ENCODE measurements at regions not wholly inside any gene's neighbourhood (a gene's known extent, or its start where the extent isn't known, plus 50 kb on each side); places are given as distances from the start of the nearest gene placed in this dataset.

DNA sequence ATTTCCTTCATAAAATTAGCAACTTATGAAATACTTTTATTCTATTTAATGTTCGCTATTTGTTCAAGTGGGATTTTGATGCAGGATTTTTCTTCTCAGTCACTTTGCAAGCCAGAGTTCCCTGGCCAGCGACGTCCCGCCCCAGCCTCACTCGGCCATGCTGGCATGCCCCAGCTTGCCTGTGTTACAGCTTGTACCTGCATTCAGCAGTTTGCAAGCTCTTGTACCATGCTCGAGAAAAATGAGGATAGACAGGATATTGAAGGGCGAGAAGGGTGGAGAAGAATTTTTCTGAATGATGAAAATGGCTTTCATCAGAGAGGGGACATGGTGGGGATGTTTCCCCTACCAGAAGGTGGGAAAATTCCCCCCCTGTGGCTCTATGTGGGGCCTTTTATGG, 2180.2 kb upstream of the PCDH20 start:
- H3K27ac ChIP-seq (ENCODE audit: low read length) = no peak overlapping the region
- intact Hi-C loops (cut with DNase I) = no loop called here
- no peaks in the 10 kb centered on the region for H3K27me3 ChIP-seq (ENCODE audit: control insufficient read depth, insufficient read depth)
- no peaks in the 10 kb centered on the region for H3K9me3 ChIP-seq (ENCODE audit: control insufficient read depth, low read length)
- WGBS = 87% methylated on average over 7 of the region's 7 CpGs
- no peak for ATAC-seq
- no peaks in the 10 kb centered on the region for H3K4me1 ChIP-seq (ENCODE audit: control insufficient read depth, insufficient read depth, low read length)
- no peak overlapping the region for H3K4me3 ChIP-seq (ENCODE audit: low read length)
- DNase-seq = no peak

DNA sequence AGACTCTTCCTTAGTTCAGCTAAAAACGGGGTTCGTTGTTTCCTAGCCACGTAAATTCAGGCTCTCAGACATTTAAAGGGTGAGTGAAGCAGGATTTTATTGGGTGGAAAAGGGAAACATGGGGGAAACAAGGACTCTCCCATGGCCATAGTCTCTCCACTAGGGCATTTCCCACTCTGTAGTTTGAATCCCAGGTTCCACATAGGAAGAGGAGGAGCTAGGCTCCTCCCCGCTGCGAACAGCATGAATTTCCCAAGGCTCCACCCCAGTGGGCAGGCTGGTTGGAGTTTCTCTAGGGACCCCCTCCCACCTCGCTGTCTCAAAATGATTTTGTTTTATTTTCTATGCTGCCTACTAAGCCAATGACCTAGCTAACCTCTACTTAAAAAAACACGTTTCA, 2170.8 kb upstream of the PCDH20 start:
- Histone ChIP-seq H3K9me3 (ENCODE audit: control insufficient read depth, low read length) (no peaks in the 10 kb centered on the region), H3K4me3 (ENCODE audit: low read length) (no peak overlapping the region), H3K27me3 (ENCODE audit: control insufficient read depth, insufficient read depth) (no peaks in the 10 kb centered on the region), H3K4me1 (ENCODE audit: control insufficient read depth, insufficient read depth, low read length) (no peaks in the 10 kb centered on the region), H3K27ac (ENCODE audit: low read length) (no peak overlapping the region)
- intact Hi-C loops (cut with DNase I) = no loop called here
- ATAC-seq = no peak
- DNase-seq = no peak
- WGBS = 83% methylated on average over 7 of the region's 7 CpGs

DNA sequence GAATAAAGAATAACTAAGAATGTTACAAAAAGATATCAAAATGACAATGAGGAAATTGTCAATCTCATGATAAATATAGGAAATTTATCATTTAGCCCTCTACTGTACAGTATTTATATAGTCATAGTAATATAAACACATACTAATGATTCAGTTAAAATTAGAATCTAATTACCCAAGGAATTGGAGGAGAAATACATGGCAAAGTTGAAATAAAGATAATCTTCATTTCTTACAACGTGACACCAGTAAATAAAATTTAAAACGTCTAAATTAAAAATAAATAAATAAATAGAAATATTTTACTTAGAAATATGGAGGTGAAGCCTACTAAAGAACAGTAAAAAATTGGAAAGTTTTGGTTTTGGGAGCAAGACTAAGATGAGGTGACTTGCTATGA, 2163.1 kb upstream of the PCDH20 start:
- ATAC-seq (no peak), DNase-seq (no peak)
- no peaks in the 10 kb centered on the region for H3K27me3 ChIP-seq (ENCODE audit: control insufficient read depth, insufficient read depth)
- H3K4me3 ChIP-seq (ENCODE audit: low read length) = no peak overlapping the region
- 68% methylated on average over 2 of the region's 2 CpGs for WGBS
- H3K9me3 ChIP-seq (ENCODE audit: control insufficient read depth, low read length) = no peaks in the 10 kb centered on the region
- H3K27ac ChIP-seq (ENCODE audit: low read length) = no peak overlapping the region
- no peaks in the 10 kb centered on the region for H3K4me1 ChIP-seq (ENCODE audit: control insufficient read depth, insufficient read depth, low read length)
- intact Hi-C loops (cut with DNase I) = no loop called here

DNA sequence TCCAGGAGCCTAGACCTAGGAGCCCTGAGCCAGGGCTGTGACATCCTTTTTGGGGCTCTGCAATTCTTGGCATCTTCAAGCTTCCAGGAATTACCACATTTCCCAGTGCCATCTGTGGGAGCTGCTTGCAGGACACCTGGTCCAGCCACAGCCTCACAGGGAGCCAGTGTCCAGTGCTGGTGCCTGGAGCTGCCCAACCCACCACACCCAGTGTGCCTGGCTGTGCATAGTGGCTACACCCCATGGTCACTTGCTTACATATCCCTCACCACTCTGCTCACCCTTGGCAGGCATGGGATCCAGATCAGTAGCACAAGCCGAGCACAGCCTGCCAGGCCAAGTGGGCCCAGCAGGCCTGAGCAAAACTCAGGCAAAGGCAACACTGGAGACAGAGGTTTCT, 2151.4 kb upstream of the PCDH20 start:
- no peak overlapping the region for H3K4me3 ChIP-seq (ENCODE audit: low read length)
- H3K27ac ChIP-seq (ENCODE audit: low read length) = no peak overlapping the region
- intact Hi-C loops (cut with DNase I) = no loop called here
- no peaks in the 10 kb centered on the region for H3K27me3 ChIP-seq (ENCODE audit: control insufficient read depth, insufficient read depth)
- H3K9me3 ChIP-seq (ENCODE audit: control insufficient read depth, low read length) = no peaks in the 10 kb centered on the region
- WGBS = 76% methylated on average over 1 of the region's 1 CpG
- H3K4me1 ChIP-seq (ENCODE audit: control insufficient read depth, insufficient read depth, low read length) = no peaks in the 10 kb centered on the region
- DNase-seq (no peak), ATAC-seq (no peak)

DNA sequence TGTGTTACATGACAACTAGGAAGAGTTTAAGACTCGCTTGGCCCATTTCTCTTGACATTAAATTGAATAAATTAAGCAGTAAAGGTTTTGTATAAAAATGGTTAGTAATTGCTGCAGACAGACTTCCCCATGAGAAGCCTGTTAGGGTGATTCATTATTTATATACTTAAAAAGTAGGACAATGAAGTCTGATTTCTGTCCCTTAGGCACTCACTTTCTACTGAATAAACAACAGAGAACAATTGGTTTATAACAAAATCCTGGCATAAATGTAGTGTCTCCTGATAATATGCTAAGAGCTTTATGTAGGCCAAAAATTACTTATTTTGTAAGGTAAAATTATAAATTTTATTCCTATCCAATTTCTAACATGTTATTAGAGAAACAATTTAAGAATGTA, 2138.5 kb upstream of the PCDH20 start:
- 76% methylated on average over 1 of the region's 1 CpG for WGBS

DNA sequence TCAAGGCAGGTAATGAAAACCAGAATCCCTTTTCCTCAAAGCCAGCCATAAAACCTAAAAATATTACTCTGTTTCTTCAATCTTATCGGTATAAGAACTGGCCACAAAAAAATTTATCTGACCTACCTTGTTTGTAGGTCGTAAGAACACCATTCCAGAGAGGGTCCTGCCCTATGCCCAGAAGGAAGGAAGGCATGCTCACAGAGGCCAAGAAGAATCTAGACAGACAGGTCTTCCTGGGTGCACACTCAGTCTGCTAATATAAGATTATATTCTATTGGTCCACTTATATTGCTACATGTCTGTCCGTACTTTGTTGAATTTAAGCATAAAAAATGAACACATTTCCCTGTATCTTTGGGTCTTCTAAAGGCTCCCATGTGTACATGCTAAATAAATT, 2136.1 kb upstream of the PCDH20 start:
- Histone ChIP-seq H3K9me3 (ENCODE audit: control insufficient read depth, low read length) (no peaks in the 10 kb centered on the region), H3K4me1 (ENCODE audit: control insufficient read depth, insufficient read depth, low read length) (no peaks in the 10 kb centered on the region), H3K27me3 (ENCODE audit: control insufficient read depth, insufficient read depth) (no peaks in the 10 kb centered on the region), H3K4me3 (ENCODE audit: low read length) (no peak overlapping the region), H3K27ac (ENCODE audit: low read length) (no peak overlapping the region)
- DNase-seq = no peak
- no peak for ATAC-seq
- 84% methylated on average over 3 of the region's 3 CpGs for WGBS
- intact Hi-C loops (cut with DNase I) = no loop called here

More for the DNA sequence above, 2138.5 kb upstream of the PCDH20 start:
- Histone ChIP-seq H3K9me3 (ENCODE audit: control insufficient read depth, low read length) (no peaks in the 10 kb centered on the region), H3K27ac (ENCODE audit: low read length) (no peak overlapping the region), H3K4me1 (ENCODE audit: control insufficient read depth, insufficient read depth, low read length) (no peaks in the 10 kb centered on the region), H3K4me3 (ENCODE audit: low read length) (no peak overlapping the region), H3K27me3 (ENCODE audit: control insufficient read depth, insufficient read depth) (no peaks in the 10 kb centered on the region)
- DNase-seq (no peak), ATAC-seq (no peak)
- intact Hi-C loops (cut with DNase I) = no loop called here

DNA sequence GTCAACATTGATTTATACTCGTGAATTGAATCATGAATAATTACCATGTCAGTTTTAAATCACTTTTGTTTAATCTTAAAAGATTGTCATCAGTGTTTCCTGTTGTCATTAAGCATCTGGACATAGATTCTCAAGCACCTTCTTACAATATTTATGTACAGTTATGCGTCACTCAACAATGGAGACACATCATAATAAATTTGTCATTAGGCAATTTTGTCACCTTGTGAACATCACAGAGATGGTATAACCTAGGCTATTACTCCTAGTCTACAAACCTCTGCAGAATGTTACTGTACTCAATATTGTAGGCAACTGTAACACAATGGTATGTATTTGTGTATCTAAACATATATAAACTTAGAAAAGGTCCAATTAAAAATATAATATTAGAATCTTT, 2130.9 kb upstream of the PCDH20 start:
- no peaks in the 10 kb centered on the region for H3K4me1 ChIP-seq (ENCODE audit: control insufficient read depth, insufficient read depth, low read length)
- no peak overlapping the region for H3K27ac ChIP-seq (ENCODE audit: low read length)
- no peaks in the 10 kb centered on the region for H3K9me3 ChIP-seq (ENCODE audit: control insufficient read depth, low read length)
- ATAC-seq = no peak
- intact Hi-C loops (cut with DNase I) = no loop called here
- H3K27me3 ChIP-seq (ENCODE audit: control insufficient read depth, insufficient read depth) = no peaks in the 10 kb centered on the region
- WGBS = 64% methylated on average over 2 of the region's 2 CpGs
- H3K4me3 ChIP-seq (ENCODE audit: low read length) = no peak overlapping the region
- no peak for DNase-seq

DNA sequence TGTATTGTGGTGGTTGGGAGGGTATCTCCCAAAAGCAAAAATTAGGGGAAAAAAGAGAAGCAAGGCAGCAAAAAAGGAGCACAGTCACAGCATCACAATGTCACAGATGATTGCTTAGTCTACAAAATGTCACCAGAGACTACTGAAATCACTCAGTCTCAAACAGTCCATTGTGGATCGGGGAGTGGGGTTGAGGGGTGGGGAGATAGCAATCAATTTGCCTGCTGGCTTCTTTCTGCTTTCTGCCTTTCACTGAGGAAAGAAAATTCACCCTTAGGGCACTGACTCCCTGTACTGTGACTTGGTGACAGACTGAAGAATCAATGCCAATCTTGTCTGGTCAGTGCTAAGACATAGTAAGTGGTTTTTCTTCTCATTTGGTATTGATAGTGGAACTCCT, 2127.1 kb upstream of the PCDH20 start:
- DNase-seq (no peak), ATAC-seq (no peak)
- 49% methylated on average over 1 of the region's 1 CpG for WGBS
- no peaks in the 10 kb centered on the region for H3K9me3 ChIP-seq (ENCODE audit: control insufficient read depth, low read length)
- intact Hi-C loops (cut with DNase I) = no loop called here
- no peaks in the 10 kb centered on the region for H3K27me3 ChIP-seq (ENCODE audit: control insufficient read depth, insufficient read depth)
- H3K4me1 ChIP-seq (ENCODE audit: control insufficient read depth, insufficient read depth, low read length) = no peaks in the 10 kb centered on the region
- no peak overlapping the region for H3K27ac ChIP-seq (ENCODE audit: low read length)
- no peak overlapping the region for H3K4me3 ChIP-seq (ENCODE audit: low read length)

DNA sequence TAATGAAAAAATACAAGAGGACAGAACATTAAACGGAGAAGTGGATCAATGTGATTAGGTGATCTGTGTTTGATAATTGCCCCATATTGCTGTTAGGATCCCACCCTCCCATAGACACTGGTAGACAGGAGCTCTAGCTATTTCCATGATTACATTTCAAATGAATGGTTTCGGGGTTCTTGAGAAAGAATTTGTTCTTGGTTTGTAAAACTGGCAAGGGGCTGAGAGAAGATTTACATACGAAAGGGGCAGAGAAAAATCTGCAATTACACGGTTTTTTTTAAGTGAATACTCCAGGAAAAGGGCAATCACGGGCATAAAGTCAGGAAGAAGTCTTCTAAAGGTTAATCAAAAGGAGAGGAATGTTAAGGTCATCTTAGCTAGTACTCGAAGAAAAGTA, 2125.7 kb upstream of the PCDH20 start:
- intact Hi-C loops (cut with DNase I) = no loop called here
- DNase-seq = no peak
- no peaks in the 10 kb centered on the region for H3K4me1 ChIP-seq (ENCODE audit: control insufficient read depth, insufficient read depth, low read length)
- no peak overlapping the region for H3K27ac ChIP-seq (ENCODE audit: low read length)
- no peaks in the 10 kb centered on the region for H3K27me3 ChIP-seq (ENCODE audit: control insufficient read depth, insufficient read depth)
- no peaks in the 10 kb centered on the region for H3K9me3 ChIP-seq (ENCODE audit: control insufficient read depth, low read length)
- ATAC-seq = no peak
- WGBS = 52% methylated on average over 6 of the region's 6 CpGs
- H3K4me3 ChIP-seq (ENCODE audit: low read length) = no peak overlapping the region

DNA sequence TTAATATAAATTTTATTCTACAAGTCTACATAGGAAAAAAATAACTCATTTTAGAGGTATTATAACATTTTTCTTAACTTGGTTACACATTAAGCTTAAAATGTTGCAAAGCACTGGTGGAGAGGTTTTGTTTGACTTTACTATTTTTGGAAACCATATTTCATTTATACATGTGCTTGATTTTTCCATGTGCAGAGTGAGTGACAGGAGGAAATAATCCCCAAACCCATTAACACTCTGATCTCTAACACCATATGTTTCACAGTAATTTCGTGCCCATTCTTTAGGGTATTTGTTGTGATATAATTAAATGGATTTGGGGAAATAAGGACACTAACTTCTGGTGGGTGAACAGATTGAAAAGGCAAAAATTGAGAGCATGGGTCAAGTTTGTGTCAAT, 2124.4 kb upstream of the PCDH20 start:
- WGBS = 39% methylated on average over 1 of the region's 1 CpG
- Histone ChIP-seq H3K4me1 (ENCODE audit: control insufficient read depth, insufficient read depth, low read length) (no peaks in the 10 kb centered on the region), H3K9me3 (ENCODE audit: control insufficient read depth, low read length) (no peaks in the 10 kb centered on the region), H3K27ac (ENCODE audit: low read length) (no peak overlapping the region), H3K27me3 (ENCODE audit: control insufficient read depth, insufficient read depth) (no peaks in the 10 kb centered on the region), H3K4me3 (ENCODE audit: low read length) (no peak overlapping the region)
- ATAC-seq (no peak), DNase-seq (no peak)
- intact Hi-C loops (cut with DNase I) = no loop called here

DNA sequence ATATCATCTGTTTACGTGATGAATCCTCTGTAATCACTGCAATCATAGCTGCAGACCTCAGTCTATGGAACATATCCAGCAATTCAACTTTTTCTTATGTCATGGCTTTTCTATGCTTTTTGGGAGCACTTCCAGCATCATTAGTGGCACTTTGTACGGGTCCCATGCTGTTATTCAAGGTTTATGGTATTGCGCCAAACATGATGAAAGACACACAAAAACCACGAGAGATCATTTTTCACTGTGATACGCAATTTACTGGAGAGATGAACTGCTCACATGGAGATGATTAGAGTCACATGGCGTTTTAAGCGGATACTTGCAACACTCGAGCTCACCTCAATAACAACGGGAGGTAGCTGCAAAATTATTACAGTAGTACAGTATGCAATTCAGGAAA, 2101.7 kb upstream of the PCDH20 start:
- H3K9me3 ChIP-seq (ENCODE audit: control insufficient read depth, low read length) = no peaks in the 10 kb centered on the region
- WGBS = 71% methylated on average over 9 of the region's 9 CpGs
- no peaks in the 10 kb centered on the region for H3K4me1 ChIP-seq (ENCODE audit: control insufficient read depth, insufficient read depth, low read length)
- no peaks in the 10 kb centered on the region for H3K27me3 ChIP-seq (ENCODE audit: control insufficient read depth, insufficient read depth)
- DNase-seq = no peak
- ATAC-seq = no peak
- H3K4me3 ChIP-seq (ENCODE audit: low read length) = no peak overlapping the region
- H3K27ac ChIP-seq (ENCODE audit: low read length) = no peak overlapping the region
- intact Hi-C loops (cut with DNase I) = no loop called here

DNA sequence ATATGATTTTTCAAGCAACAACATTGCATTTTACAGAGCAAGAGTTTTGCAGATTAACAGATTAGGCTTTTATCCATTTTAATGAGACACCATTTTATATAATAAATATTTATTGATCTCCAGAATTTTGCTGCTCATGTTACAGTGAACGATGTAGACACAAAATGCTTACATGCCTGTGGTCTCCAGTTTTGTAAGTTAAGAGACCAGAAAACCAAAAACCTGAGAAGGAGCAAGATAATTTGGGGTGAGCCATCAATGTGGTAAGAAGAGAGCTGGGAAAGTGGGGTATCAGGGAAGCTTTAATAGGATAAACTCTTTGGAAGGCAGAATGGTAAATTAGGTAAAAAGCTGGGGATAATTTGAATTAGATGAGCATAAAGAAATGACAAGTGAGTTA, 2100.5 kb upstream of the PCDH20 start:
- Histone ChIP-seq H3K4me3 (ENCODE audit: low read length) (no peak overlapping the region), H3K27me3 (ENCODE audit: control insufficient read depth, insufficient read depth) (no peaks in the 10 kb centered on the region), H3K9me3 (ENCODE audit: control insufficient read depth, low read length) (no peaks in the 10 kb centered on the region), H3K4me1 (ENCODE audit: control insufficient read depth, insufficient read depth, low read length) (no peaks in the 10 kb centered on the region), H3K27ac (ENCODE audit: low read length) (no peak overlapping the region)
- 88% methylated on average over 1 of the region's 1 CpG for WGBS
- ATAC-seq (no peak), DNase-seq (no peak)
- intact Hi-C loops (cut with DNase I) = no loop called here
